Nephron progenitor cell (in vitro differentiated cells): ENCODE measurements at regions not wholly inside any gene's neighbourhood (a gene's known extent, or its start where the extent isn't known, plus 50 kb on each side); places are given as distances from the start of the nearest gene placed in this dataset.

ENCODE experiments used
- DNase-seq: peaks from one replicate; pipeline ENCODE4 v3.0.0; 2021
- H3K27ac Mint-ChIP-seq: 2 replicates; pipeline ENCODE4 v1.8.0; 2021; ENCODE audit warnings: mild to moderate bottlenecking, moderate library complexity, mixed read lengths
- H3K27me3 Mint-ChIP-seq: 2 replicates; pipeline ENCODE4 v1.8.0; 2021; ENCODE audit warnings: mild to moderate bottlenecking, low read depth, mixed read lengths; ENCODE audit not compliant: poor library complexity
- H3K36me3 Mint-ChIP-seq: 2 replicates; pipeline ENCODE4 v1.8.0; 2021; ENCODE audit warnings: low read depth, mixed read lengths
- H3K4me1 Mint-ChIP-seq: 2 replicates; pipeline ENCODE4 v1.8.0; 2021; ENCODE audit warnings: mixed read lengths
- H3K4me3 Mint-ChIP-seq: 2 replicates; pipeline ENCODE4 v1.8.0; 2021; ENCODE audit warnings: mild to moderate bottlenecking, moderate library complexity, mixed read lengths
- H3K9me3 Mint-ChIP-seq: 2 replicates; pipeline ENCODE4 v1.8.0; 2021; ENCODE audit warnings: mild to moderate bottlenecking, moderate library complexity, mixed read lengths
- CTCF ChIP-seq: fragments of 200-600 bp; sonication (generic); IDR thresholded peaks from 2 replicates; pipeline ENCODE4 v1.5.0; 2021; ENCODE audit warnings: antibody characterized with exemption

- H3K4me1 Mint-ChIP-seq, result no peaks in the 10 kb centered on the region
- no peaks in the 10 kb centered on the region for H3K27me3 Mint-ChIP-seq
- H3K36me3 Mint-ChIP-seq, result no peaks in the 10 kb centered on the region
- no peak for DNase-seq
- no peak overlapping the region for H3K4me3 Mint-ChIP-seq
- H3K9me3 Mint-ChIP-seq, result no peaks in the 10 kb centered on the region
- H3K27ac Mint-ChIP-seq, result no peak overlapping the region
- TF ChIP-seq CTCF, result no peak
Observed at GRCh38 chr4:65951177-65951576, 280.9 kb upstream of the EPHA5 start.

- DNase-seq, result no peak
- Mint-ChIP-seq H3K4me3 (no peak overlapping the region), H3K27ac (no peak overlapping the region), H3K9me3 (no peaks in the 10 kb centered on the region), H3K27me3 (no peaks in the 10 kb centered on the region), H3K36me3 (no peaks in the 10 kb centered on the region), H3K4me1 (no peaks in the 10 kb centered on the region)
- no peak for TF ChIP-seq CTCF
Observed at GRCh38 chr4:65943076-65943475, 272.8 kb upstream of the EPHA5 start.

- no peaks in the 10 kb centered on the region for H3K9me3 Mint-ChIP-seq
- no peaks in the 10 kb centered on the region for H3K36me3 Mint-ChIP-seq
- TF ChIP-seq CTCF, result no peak
- no peak for DNase-seq
- H3K27ac Mint-ChIP-seq, result no peak overlapping the region
- no peaks in the 10 kb centered on the region for H3K4me1 Mint-ChIP-seq
- H3K4me3 Mint-ChIP-seq, result no peak overlapping the region
- no peaks in the 10 kb centered on the region for H3K27me3 Mint-ChIP-seq
Observed at GRCh38 chr4:65924843-65925242, 254.6 kb upstream of the EPHA5 start.

- no peaks in the 10 kb centered on the region for H3K4me1 Mint-ChIP-seq
Observed at GRCh38 chr4:65923616-65924015, 253.3 kb upstream of the EPHA5 start.

GRCh38 chr4:65921180-65921579 lies 250.9 kb upstream of the EPHA5 start:
- H3K27me3 Mint-ChIP-seq, result no peaks in the 10 kb centered on the region
- H3K36me3 Mint-ChIP-seq, result no peaks in the 10 kb centered on the region
- no peak for DNase-seq
- H3K9me3 Mint-ChIP-seq, result no peaks in the 10 kb centered on the region
- H3K4me3 Mint-ChIP-seq, result no peak overlapping the region
- no peak for TF ChIP-seq CTCF
- no peaks in the 10 kb centered on the region for H3K4me1 Mint-ChIP-seq
- no peak overlapping the region for H3K27ac Mint-ChIP-seq

More at GRCh38 chr4:65923616-65924015, 253.3 kb upstream of the EPHA5 start:
- no peaks in the 10 kb centered on the region for H3K27me3 Mint-ChIP-seq
- no peaks in the 10 kb centered on the region for H3K9me3 Mint-ChIP-seq
- no peak overlapping the region for H3K4me3 Mint-ChIP-seq
- H3K27ac Mint-ChIP-seq, result no peak overlapping the region
- H3K36me3 Mint-ChIP-seq, result no peaks in the 10 kb centered on the region
- DNase-seq, result no peak
- no peak for TF ChIP-seq CTCF

- Mint-ChIP-seq H3K27ac (no peak overlapping the region), H3K4me1 (no peaks in the 10 kb centered on the region), H3K27me3 (no peaks in the 10 kb centered on the region), H3K4me3 (no peak overlapping the region), H3K36me3 (no peaks in the 10 kb centered on the region), H3K9me3 (no peaks in the 10 kb centered on the region)
- no peak for TF ChIP-seq CTCF
- DNase-seq, result no peak
Observed at GRCh38 chr4:65918872-65919271, 248.6 kb upstream of the EPHA5 start.
